ENCODE measurements at regions not wholly inside any gene's neighbourhood (a gene's known extent, or its start where the extent isn't known, plus 50 kb on each side); places are given as distances from the start of the nearest gene placed in this dataset.

GRCh38 chr3:165389064-165389463, 192.9 kb upstream of the SLITRK3 start:
- Histone ChIP-seq H3K9me3 (ENCODE audit: control insufficient read depth in 2 of 2, insufficient read depth in 1 of 2, low read length in 1 of 2) (peaks cover 0 to 2% of the 10 kb centered on the region in 2 donors), H3K27ac (ENCODE audit: low read depth in 1 of 2, low read length in 1 of 2) (no peak overlapping the region), H3K36me3 (ENCODE audit: control insufficient read depth in 2 of 2, insufficient read depth in 2 of 2, low read length in 1 of 2) (no peaks in the 10 kb centered on the region), H3K4me3 (ENCODE audit: low read length in 2 of 2) (no peak overlapping the region), H3K4me1 (ENCODE audit: control insufficient read depth in 2 of 2, insufficient read depth in 2 of 2, low read length in 2 of 2) (no peaks in the 10 kb centered on the region), H3K27me3 (ENCODE audit: control insufficient read depth in 2 of 2, insufficient read depth in 1 of 2, low read length in 1 of 2) (no peaks in the 10 kb centered on the region)
- DNase-seq (ENCODE audit: low read depth in 6 of 9, low spot score in 9 of 9) = no peak

DNA sequence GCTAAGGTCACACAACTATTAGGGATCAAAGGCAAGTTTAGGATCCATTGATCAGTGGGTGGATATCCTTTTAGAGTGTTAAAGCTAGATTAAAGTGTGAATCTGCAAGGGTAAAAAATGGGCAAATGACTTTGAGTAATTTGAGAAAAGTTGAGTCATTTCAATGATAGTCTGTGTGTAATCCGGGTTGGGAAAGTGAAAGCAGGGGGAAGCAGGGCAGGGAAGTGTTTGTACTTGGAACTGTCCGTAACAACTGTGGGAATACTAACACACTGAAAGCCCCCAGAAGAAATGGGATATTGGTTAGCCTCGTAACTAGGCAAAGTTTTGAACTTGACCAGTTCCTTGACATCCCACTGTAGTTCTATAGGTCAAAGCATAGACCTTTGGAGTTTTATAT, 187.2 kb upstream of the SLITRK3 start:
- 92% methylated on average over 3 of the region's 3 CpGs for WGBS
- H3K4me3 ChIP-seq (ENCODE audit: low read length in 2 of 2) = no peak overlapping the region
- H3K27ac ChIP-seq (ENCODE audit: low read depth in 1 of 2, low read length in 1 of 2) = no peak overlapping the region
- DNase-seq (ENCODE audit: low read depth in 6 of 9, low spot score in 9 of 9) = no peak
- H3K36me3 ChIP-seq (ENCODE audit: control insufficient read depth in 2 of 2, insufficient read depth in 2 of 2, low read length in 1 of 2) = no peaks in the 10 kb centered on the region
- H3K27me3 ChIP-seq (ENCODE audit: control insufficient read depth in 2 of 2, insufficient read depth in 1 of 2, low read length in 1 of 2) = no peaks in the 10 kb centered on the region
- H3K4me1 ChIP-seq (ENCODE audit: control insufficient read depth in 2 of 2, insufficient read depth in 2 of 2, low read length in 2 of 2) = no peaks in the 10 kb centered on the region
- H3K9me3 ChIP-seq (ENCODE audit: control insufficient read depth in 2 of 2, insufficient read depth in 1 of 2, low read length in 1 of 2) = no peaks in the 10 kb centered on the region

DNA sequence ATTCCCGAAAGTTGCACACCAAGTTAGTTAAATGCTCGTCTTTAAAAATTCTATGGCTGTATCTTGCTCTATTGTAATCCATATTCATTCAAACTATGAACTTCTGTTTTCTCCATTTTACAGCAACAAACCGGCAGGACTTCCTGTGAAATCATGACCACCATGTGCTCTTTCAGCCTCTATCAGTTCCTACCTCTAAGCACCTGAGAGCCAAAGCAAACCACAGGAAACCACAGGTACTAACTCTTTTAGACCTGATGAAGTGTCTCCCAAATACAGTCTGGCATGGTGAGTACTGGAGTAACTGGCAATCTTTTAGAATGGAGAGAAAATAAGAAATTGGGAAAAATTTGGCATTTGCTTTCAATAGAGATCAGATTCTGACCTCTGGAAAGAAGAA, 186.5 kb upstream of the SLITRK3 start:
- WGBS = 48% methylated on average over 3 of the region's 3 CpGs
- Histone ChIP-seq H3K4me1 (ENCODE audit: control insufficient read depth in 2 of 2, insufficient read depth in 2 of 2, low read length in 2 of 2) (no peaks in the 10 kb centered on the region), H3K4me3 (ENCODE audit: low read length in 2 of 2) (no peak overlapping the region), H3K36me3 (ENCODE audit: control insufficient read depth in 2 of 2, insufficient read depth in 2 of 2, low read length in 1 of 2) (no peaks in the 10 kb centered on the region), H3K9me3 (ENCODE audit: control insufficient read depth in 2 of 2, insufficient read depth in 1 of 2, low read length in 1 of 2) (no peaks in the 10 kb centered on the region), H3K27me3 (ENCODE audit: control insufficient read depth in 2 of 2, insufficient read depth in 1 of 2, low read length in 1 of 2) (no peaks in the 10 kb centered on the region), H3K27ac (ENCODE audit: low read depth in 1 of 2, low read length in 1 of 2) (no peak overlapping the region)
- no peak for DNase-seq (ENCODE audit: low read depth in 6 of 9, low spot score in 9 of 9)

GRCh38 chr3:165378761-165379160, 182.6 kb upstream of the SLITRK3 start:
- H3K4me1 ChIP-seq (ENCODE audit: control insufficient read depth in 2 of 2, insufficient read depth in 2 of 2, low read length in 2 of 2) = no peaks in the 10 kb centered on the region
- H3K36me3 ChIP-seq (ENCODE audit: control insufficient read depth in 2 of 2, insufficient read depth in 2 of 2, low read length in 1 of 2) = no peaks in the 10 kb centered on the region
- no peak overlapping the region for H3K27ac ChIP-seq (ENCODE audit: low read depth in 1 of 2, low read length in 1 of 2)
- no peaks in the 10 kb centered on the region for H3K27me3 ChIP-seq (ENCODE audit: control insufficient read depth in 2 of 2, insufficient read depth in 1 of 2, low read length in 1 of 2)
- 92% methylated on average over 2 of the region's 2 CpGs for WGBS
- H3K9me3 ChIP-seq (ENCODE audit: control insufficient read depth in 2 of 2, insufficient read depth in 1 of 2, low read length in 1 of 2) = no peaks in the 10 kb centered on the region
- DNase-seq (ENCODE audit: low read depth in 6 of 9, low spot score in 9 of 9) = no peak
- H3K4me3 ChIP-seq (ENCODE audit: low read length in 2 of 2) = no peak overlapping the region

DNA sequence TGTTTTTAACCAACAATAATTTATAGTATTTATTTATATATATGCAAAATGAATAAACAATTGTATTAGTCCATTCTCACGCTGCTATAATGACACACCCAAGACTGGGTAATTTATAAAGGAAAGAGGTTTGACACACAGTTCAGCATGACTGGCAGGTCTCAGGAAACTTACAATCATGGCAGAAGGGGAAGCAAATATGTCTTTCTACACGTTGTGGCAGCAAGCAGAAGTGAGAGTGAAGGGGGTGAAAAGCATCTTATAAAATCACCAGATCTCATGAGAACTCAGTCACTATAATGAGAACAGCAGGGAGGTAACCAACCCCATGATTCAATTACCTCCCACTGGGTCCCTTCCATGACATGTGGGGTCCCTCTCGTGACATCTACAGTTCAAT, 162.8 kb upstream of the SLITRK3 start:
- H3K4me1 ChIP-seq (ENCODE audit: control insufficient read depth in 2 of 2, insufficient read depth in 2 of 2, low read length in 2 of 2) = no peaks in the 10 kb centered on the region
- DNase-seq (ENCODE audit: low read depth in 6 of 9, low spot score in 9 of 9) = no peak
- no peak overlapping the region for H3K4me3 ChIP-seq (ENCODE audit: low read length in 2 of 2)
- no peaks in the 10 kb centered on the region for H3K27me3 ChIP-seq (ENCODE audit: control insufficient read depth in 2 of 2, insufficient read depth in 1 of 2, low read length in 1 of 2)
- no peak overlapping the region for H3K27ac ChIP-seq (ENCODE audit: low read depth in 1 of 2, low read length in 1 of 2)
- H3K36me3 ChIP-seq (ENCODE audit: control insufficient read depth in 2 of 2, insufficient read depth in 2 of 2, low read length in 1 of 2) = no peaks in the 10 kb centered on the region
- peaks cover 0 to 3% of the 10 kb centered on the region in 2 donors for H3K9me3 ChIP-seq (ENCODE audit: control insufficient read depth in 2 of 2, insufficient read depth in 1 of 2, low read length in 1 of 2)
- 33% methylated on average over 3 of the region's 3 CpGs for WGBS

- H3K27me3 ChIP-seq (ENCODE audit: control insufficient read depth in 2 of 2, insufficient read depth in 1 of 2, low read length in 1 of 2) = no peaks in the 10 kb centered on the region
- 94% methylated on average over 5 of the region's 5 CpGs for WGBS
- no peak overlapping the region for H3K4me3 ChIP-seq (ENCODE audit: low read length in 2 of 2)
- H3K9me3 ChIP-seq (ENCODE audit: control insufficient read depth in 2 of 2, insufficient read depth in 1 of 2, low read length in 1 of 2) = peaks cover 0 to 3% of the 10 kb centered on the region in 2 donors
- H3K4me1 ChIP-seq (ENCODE audit: control insufficient read depth in 2 of 2, insufficient read depth in 2 of 2, low read length in 2 of 2) = no peaks in the 10 kb centered on the region
- no peak for DNase-seq (ENCODE audit: low read depth in 6 of 9, low spot score in 9 of 9)
- no peaks in the 10 kb centered on the region for H3K36me3 ChIP-seq (ENCODE audit: control insufficient read depth in 2 of 2, insufficient read depth in 2 of 2, low read length in 1 of 2)
- no peak overlapping the region for H3K27ac ChIP-seq (ENCODE audit: low read depth in 1 of 2, low read length in 1 of 2)
These were observed 159.1 kb upstream of the SLITRK3 start for GRCh38 chr3:165355316-165355715.

DNA sequence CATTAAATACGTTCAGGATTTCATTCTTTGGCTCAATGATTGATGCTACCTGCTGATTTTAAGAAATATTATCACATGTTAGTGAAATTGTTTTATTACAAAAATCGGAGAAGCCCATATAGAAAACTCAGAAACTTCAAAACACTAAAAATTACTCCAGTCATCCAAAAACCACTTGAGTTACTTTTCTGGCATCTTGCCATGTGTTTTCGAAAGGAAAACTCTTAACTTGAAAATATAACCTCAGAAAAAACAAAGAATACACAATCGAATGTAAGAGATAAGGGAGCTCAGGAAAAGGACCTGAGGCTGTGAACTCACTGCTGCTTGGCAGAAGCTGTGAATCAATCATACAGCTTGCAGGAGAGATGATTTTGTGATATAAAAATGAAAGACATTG, 151.3 kb upstream of the SLITRK3 start:
- no peak for DNase-seq (ENCODE audit: low read depth in 6 of 9, low spot score in 9 of 9)
- Histone ChIP-seq H3K9me3 (ENCODE audit: control insufficient read depth in 2 of 2, insufficient read depth in 1 of 2, low read length in 1 of 2) (no peaks in the 10 kb centered on the region), H3K4me3 (ENCODE audit: low read length in 2 of 2) (no peak overlapping the region), H3K36me3 (ENCODE audit: control insufficient read depth in 2 of 2, insufficient read depth in 2 of 2, low read length in 1 of 2) (no peaks in the 10 kb centered on the region), H3K4me1 (ENCODE audit: control insufficient read depth in 2 of 2, insufficient read depth in 2 of 2, low read length in 2 of 2) (no peaks in the 10 kb centered on the region), H3K27me3 (ENCODE audit: control insufficient read depth in 2 of 2, insufficient read depth in 1 of 2, low read length in 1 of 2) (no peaks in the 10 kb centered on the region), H3K27ac (ENCODE audit: low read depth in 1 of 2, low read length in 1 of 2) (no peak overlapping the region)
- 24% methylated on average over 4 of the region's 4 CpGs for WGBS

DNA sequence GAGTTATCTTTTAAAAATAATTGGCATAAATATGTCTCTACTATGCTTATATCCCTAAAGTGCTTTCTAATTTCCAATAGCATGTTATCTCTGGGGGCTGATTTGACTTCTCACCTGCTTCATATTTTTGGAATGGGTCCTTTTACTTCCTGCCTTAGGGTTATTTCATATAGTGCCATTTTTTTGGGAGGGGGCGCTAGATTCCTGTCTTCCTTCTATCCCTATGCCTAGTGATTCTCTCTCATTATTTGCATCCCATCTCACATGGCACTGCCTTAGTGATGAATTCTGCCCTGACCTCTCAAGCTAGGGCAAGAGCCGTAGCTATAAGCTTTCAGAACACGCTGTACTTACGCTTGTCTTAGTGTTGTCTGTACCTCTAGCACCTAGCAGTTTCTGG, 150.3 kb upstream of the SLITRK3 start:
- Histone ChIP-seq H3K27ac (ENCODE audit: low read depth in 1 of 2, low read length in 1 of 2) (no peak overlapping the region), H3K4me1 (ENCODE audit: control insufficient read depth in 2 of 2, insufficient read depth in 2 of 2, low read length in 2 of 2) (no peaks in the 10 kb centered on the region), H3K4me3 (ENCODE audit: low read length in 2 of 2) (no peak overlapping the region), H3K9me3 (ENCODE audit: control insufficient read depth in 2 of 2, insufficient read depth in 1 of 2, low read length in 1 of 2) (no peaks in the 10 kb centered on the region), H3K27me3 (ENCODE audit: control insufficient read depth in 2 of 2, insufficient read depth in 1 of 2, low read length in 1 of 2) (no peaks in the 10 kb centered on the region), H3K36me3 (ENCODE audit: control insufficient read depth in 2 of 2, insufficient read depth in 2 of 2, low read length in 1 of 2) (no peaks in the 10 kb centered on the region)
- DNase-seq (ENCODE audit: low read depth in 6 of 9, low spot score in 9 of 9) = no peak
- 96% methylated on average over 4 of the region's 4 CpGs for WGBS

- 79% methylated on average over 1 of the region's 1 CpG for WGBS
These were observed 147.0 kb upstream of the SLITRK3 start for GRCh38 chr3:165343185-165343584.

GRCh38 chr3:165339753-165340152, 143.6 kb upstream of the SLITRK3 start:
- Histone ChIP-seq H3K27ac (ENCODE audit: low read depth in 1 of 2, low read length in 1 of 2) (no peak overlapping the region), H3K4me3 (ENCODE audit: low read length in 2 of 2) (no peak overlapping the region), H3K36me3 (ENCODE audit: control insufficient read depth in 2 of 2, insufficient read depth in 2 of 2, low read length in 1 of 2) (no peaks in the 10 kb centered on the region), H3K9me3 (ENCODE audit: control insufficient read depth in 2 of 2, insufficient read depth in 1 of 2, low read length in 1 of 2) (no peaks in the 10 kb centered on the region), H3K27me3 (ENCODE audit: control insufficient read depth in 2 of 2, insufficient read depth in 1 of 2, low read length in 1 of 2) (no peaks in the 10 kb centered on the region), H3K4me1 (ENCODE audit: control insufficient read depth in 2 of 2, insufficient read depth in 2 of 2, low read length in 2 of 2) (no peaks in the 10 kb centered on the region)
- WGBS = 75% methylated on average over 1 of the region's 1 CpG
- DNase-seq (ENCODE audit: low read depth in 6 of 9, low spot score in 9 of 9) = no peak

More at GRCh38 chr3:165343185-165343584, 147.0 kb upstream of the SLITRK3 start:
- no peak for DNase-seq (ENCODE audit: low read depth in 6 of 9, low spot score in 9 of 9)
- no peaks in the 10 kb centered on the region for H3K4me1 ChIP-seq (ENCODE audit: control insufficient read depth in 2 of 2, insufficient read depth in 2 of 2, low read length in 2 of 2)
- no peaks in the 10 kb centered on the region for H3K36me3 ChIP-seq (ENCODE audit: control insufficient read depth in 2 of 2, insufficient read depth in 2 of 2, low read length in 1 of 2)
- H3K27me3 ChIP-seq (ENCODE audit: control insufficient read depth in 2 of 2, insufficient read depth in 1 of 2, low read length in 1 of 2) = no peaks in the 10 kb centered on the region
- H3K27ac ChIP-seq (ENCODE audit: low read depth in 1 of 2, low read length in 1 of 2) = no peak overlapping the region
- H3K9me3 ChIP-seq (ENCODE audit: control insufficient read depth in 2 of 2, insufficient read depth in 1 of 2, low read length in 1 of 2) = no peaks in the 10 kb centered on the region
- H3K4me3 ChIP-seq (ENCODE audit: low read length in 2 of 2) = no peak overlapping the region
